GM18511 (cell line): ENCODE measurements at regions not wholly inside any gene's neighbourhood (a gene's known extent, or its start where the extent isn't known, plus 50 kb on each side); places are given as distances from the start of the nearest gene placed in this dataset.

ENCODE experiments used
- ATAC-seq: cut with Tn5 transposase; IDR thresholded peaks from one replicate; pipeline ENCODE4 v1.9.1; 2021; ENCODE audit warnings: mild to moderate bottlenecking, moderate library complexity; ENCODE audit not compliant: unreplicated experiment

GRCh38 chr9:115643948-115644727 lies 509.5 kb upstream of the PAPPA start:
- no peak for ATAC-seq

GRCh38 chr9:115649991-115650472 lies 503.6 kb upstream of the PAPPA start:
- no peak for ATAC-seq

DNA sequence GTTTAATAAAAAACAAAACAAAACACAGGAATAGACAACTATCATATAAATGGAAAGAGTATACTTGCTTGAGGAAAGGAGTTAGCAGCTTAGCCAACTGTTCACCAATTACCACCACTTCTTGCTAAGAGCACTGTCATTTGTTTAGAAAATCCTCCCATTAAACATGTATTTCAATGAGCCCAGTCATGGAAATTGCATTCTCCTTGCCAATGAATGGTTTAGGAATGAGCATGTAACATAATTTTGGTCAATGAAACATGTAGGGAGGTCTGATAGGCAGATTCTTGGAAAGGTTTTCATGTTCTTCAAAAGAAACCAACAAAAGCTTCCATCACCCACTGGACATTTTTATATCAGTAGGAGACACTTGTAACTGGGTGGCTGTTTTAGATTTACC lies 502.8 kb upstream of the PAPPA start:
- ATAC-seq = no peak

DNA sequence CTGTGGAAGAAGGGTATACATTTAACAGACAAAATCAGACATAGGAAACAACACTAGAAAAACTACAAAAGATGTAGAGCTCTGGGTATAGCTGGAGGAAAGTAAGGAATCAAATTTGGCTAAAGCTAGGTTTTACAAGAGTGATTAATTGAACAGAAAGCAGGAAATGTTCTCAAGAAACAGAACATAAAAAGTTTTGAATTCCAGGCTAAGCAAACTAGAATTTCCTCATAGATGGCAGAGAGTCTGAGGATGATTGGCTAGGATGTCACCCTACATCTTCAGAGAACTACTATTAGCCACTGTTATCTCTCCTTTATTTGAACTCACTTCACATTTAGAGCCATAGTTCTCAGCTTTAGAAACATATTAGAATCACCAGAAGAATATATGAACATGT lies 502.1 kb upstream of the PAPPA start:
- no peak for ATAC-seq

GRCh38 chr9:115653171-115653606 lies 500.4 kb upstream of the PAPPA start:
- ATAC-seq = no peak

- ATAC-seq = no peak
Measured at GRCh38 chr9:115657695-115658094, 495.9 kb upstream of the PAPPA start.

- ATAC-seq = no peak
Measured at GRCh38 chr9:115665519-115665918, 488.1 kb upstream of the PAPPA start.

- ATAC-seq = no peak
Measured at GRCh38 chr9:115668521-115668920, 485.1 kb upstream of the PAPPA start.

DNA sequence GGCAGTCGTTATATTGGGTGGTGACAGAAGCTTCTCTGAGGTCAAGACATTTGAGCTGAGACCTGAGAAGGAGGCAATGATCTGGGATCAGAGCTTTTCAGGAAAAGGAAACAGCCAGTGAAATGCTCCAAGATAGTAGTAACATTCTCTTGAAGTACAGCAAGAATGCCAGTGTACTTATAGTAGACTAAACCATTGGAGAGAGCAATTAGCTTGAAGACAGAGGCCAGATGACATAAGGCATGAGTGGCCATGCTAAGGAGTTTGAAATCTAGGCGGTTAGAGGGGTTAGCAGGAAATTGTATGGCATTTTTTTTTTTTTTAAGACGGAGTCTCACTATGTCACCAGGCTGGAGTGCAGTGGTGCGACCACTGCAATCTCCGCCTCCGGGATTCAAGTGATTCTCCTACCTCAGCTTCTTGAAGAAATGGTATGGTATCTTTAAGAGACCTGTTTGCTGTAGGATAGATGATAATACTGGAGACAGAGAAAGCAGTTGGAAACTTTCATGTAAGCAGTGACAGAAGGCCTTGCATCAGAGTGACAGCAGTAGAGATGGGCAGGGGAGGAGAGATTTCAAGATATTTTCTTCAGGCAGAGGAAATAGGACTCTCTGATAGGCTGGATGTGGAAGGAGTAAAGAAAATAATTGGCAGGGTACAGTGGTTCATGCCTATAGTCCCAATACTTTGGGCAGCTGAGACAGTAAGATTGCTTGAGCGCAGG lies 482.2 kb upstream of the PAPPA start:
- no peak for ATAC-seq

- no peak for ATAC-seq
Measured at GRCh38 chr9:115671963-115672305, 481.7 kb upstream of the PAPPA start.

- no peak for ATAC-seq
Measured at GRCh38 chr9:115672477-115673316, 480.9 kb upstream of the PAPPA start.

GRCh38 chr9:115673599-115673998 lies 480.0 kb upstream of the PAPPA start:
- no peak for ATAC-seq

GRCh38 chr9:115674091-115674490 lies 479.5 kb upstream of the PAPPA start:
- ATAC-seq = no peak

GRCh38 chr9:115675834-115676233 lies 477.8 kb upstream of the PAPPA start:
- no peak for ATAC-seq

- no peak for ATAC-seq
Measured at GRCh38 chr9:115680231-115680630, 473.4 kb upstream of the PAPPA start.

DNA sequence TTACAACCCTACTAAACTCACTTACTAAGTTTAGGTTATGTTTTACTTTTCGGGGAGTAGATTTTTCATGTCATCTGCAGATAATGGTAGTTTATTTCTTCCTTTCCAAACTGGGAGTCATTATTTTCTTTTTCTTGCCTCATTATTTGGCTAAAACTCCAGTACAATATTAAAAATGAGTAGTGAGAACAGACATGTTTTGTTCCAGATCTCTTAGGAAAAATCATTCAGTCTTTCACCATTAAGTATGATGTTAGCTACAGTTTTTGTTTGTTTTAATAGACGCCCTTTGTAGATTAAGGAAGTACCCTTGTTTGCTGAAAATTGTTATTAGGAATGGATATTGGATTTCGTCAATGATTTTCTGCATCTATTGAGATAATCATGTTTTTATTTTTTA lies 472.0 kb upstream of the PAPPA start:
- no peak for ATAC-seq

DNA sequence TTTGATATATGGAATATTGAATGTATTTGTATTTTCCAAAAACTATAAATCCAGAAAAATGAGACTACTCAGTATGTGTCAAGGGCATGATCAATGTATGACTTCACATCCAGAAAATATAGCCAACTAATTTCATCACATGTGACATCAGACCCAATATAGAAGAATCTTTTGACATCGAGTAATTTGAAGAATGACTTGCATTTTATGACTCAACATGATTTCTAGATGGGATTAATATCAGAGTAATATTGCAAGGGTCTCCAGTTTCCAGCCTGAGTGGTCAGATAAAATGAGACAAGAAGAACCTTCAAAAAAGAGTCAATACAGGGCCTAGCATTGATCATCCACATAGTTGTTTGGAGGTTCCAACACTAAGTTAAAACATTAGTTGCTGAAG lies 467.5 kb upstream of the PAPPA start:
- ATAC-seq = no peak

GRCh38 chr9:115687356-115687755 lies 466.2 kb upstream of the PAPPA start:
- ATAC-seq = no peak

DNA sequence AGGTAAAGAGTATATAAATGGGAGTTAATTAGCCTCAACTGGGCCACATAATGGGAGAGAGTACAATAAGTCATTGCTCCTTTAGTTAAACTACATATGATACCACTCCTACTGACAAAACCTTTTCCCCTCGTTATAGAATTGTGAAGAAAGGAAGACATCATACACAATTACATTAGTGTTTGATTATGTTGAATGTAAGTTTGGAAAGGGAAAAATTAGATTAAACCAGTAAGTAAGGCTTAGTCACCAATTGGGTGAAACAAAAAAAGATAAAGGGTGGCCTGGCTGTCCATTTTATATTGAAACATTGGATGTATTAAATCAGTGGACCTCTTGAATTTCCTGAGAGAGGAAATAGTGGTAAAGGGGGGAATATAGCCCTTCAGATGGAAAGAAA lies 464.3 kb upstream of the PAPPA start:
- no peak for ATAC-seq

GRCh38 chr9:115690786-115691496 lies 462.6 kb upstream of the PAPPA start:
- ATAC-seq = no peak

- no peak for ATAC-seq
Measured at GRCh38 chr9:115691693-115692092, 461.9 kb upstream of the PAPPA start.
